ENCODE measurements at regions not wholly inside any gene's neighbourhood (a gene's known extent, or its start where the extent isn't known, plus 50 kb on each side); places are given as distances from the start of the nearest gene placed in this dataset.
"Not testable (repeated sequence)": the region's sequence is repeated elsewhere in the genome, so short reads cannot be mapped to it uniquely, and the experiment has no call there.

GRCh38 chr5:138636398-138636944 lies 61.3 kb upstream of the HSPA9 start:
- no peak overlapping the region for H3K27ac ChIP-seq (replicated peaks in 1 of 4)
- intact Hi-C loops (cut with DNase I), result no loop called here
- no peaks in the 10 kb centered on the region for H3K36me3 ChIP-seq
- 90% methylated on average over 5 of the region's 5 CpGs for WGBS
- TF ChIP-seq CTCF (IDR thresholded peaks at IDR 0.05) (no peak), EP300 (IDR thresholded peaks at IDR 0.05) (no peak), POLR2AphosphoS5 (IDR thresholded peaks at IDR 0.05) (no peak), POLR2A (IDR thresholded peaks at IDR 0.05; ENCODE audit: low read depth) (no peak)
- no peak for DNase-seq (ENCODE audit: extremely low spot score)
- H3K9me3 ChIP-seq, result no peaks in the 10 kb centered on the region
- H3K4me1 ChIP-seq, result peaks cover 6 to 24% (median 13%) of the 10 kb centered on the region in 4 donors
- no peaks in the 10 kb centered on the region for H3K27me3 ChIP-seq
- no peak overlapping the region for H3K4me3 ChIP-seq

- TF ChIP-seq EP300 (IDR thresholded peaks at IDR 0.05), result no peak
- no peak for TF ChIP-seq CTCF (IDR thresholded peaks at IDR 0.05)
- TF ChIP-seq POLR2A (IDR thresholded peaks at IDR 0.05; ENCODE audit: low read depth), result no peak
- no peak for TF ChIP-seq POLR2AphosphoS5 (IDR thresholded peaks at IDR 0.05)
- 85% methylated on average over 5 of the region's 5 CpGs for WGBS
- H3K4me3 ChIP-seq, result no peak overlapping the region
- no peaks in the 10 kb centered on the region for H3K27me3 ChIP-seq
- no peaks in the 10 kb centered on the region for H3K36me3 ChIP-seq
- intact Hi-C loops (cut with DNase I), result no loop called here
- H3K27ac ChIP-seq (replicated peaks in 1 of 4), result peak overlapping the region; percentile 59 to 74 (median 69)
- no peak for DNase-seq (ENCODE audit: extremely low spot score)
- H3K9me3 ChIP-seq, result no peaks in the 10 kb centered on the region
- H3K4me1 ChIP-seq, result peaks cover 6 to 24% (median 13%) of the 10 kb centered on the region in 4 donors
Observed at GRCh38 chr5:138635708-138636107, 60.5 kb upstream of the HSPA9 start.

GRCh38 chr5:138635265-138635664 lies 60.1 kb upstream of the HSPA9 start:
- Histone ChIP-seq H3K27me3 (no peaks in the 10 kb centered on the region), H3K27ac (replicated peaks in 1 of 4) (peak overlapping the region; percentile 59 to 74 (median 69)), H3K4me1 (peaks cover 6 to 24% (median 13%) of the 10 kb centered on the region in 4 donors), H3K4me3 (no peak overlapping the region), H3K9me3 (no peaks in the 10 kb centered on the region), H3K36me3 (no peaks in the 10 kb centered on the region)
- intact Hi-C loops (cut with DNase I), result no loop called here
- WGBS, result 26% methylated on average over 3 of the region's 3 CpGs
- DNase-seq (ENCODE audit: extremely low spot score), result no peak
- TF ChIP-seq EP300 (IDR thresholded peaks at IDR 0.05) (no peak), POLR2A (IDR thresholded peaks at IDR 0.05; ENCODE audit: low read depth) (no peak), POLR2AphosphoS5 (IDR thresholded peaks at IDR 0.05) (peak in 1 of 2 donors; percentile 17), CTCF (IDR thresholded peaks at IDR 0.05) (peak in 2 of 3 experiments; percentile 2 to 5)

- intact Hi-C loops (cut with DNase I); H3K9me3 ChIP-seq; H3K27me3 ChIP-seq; H3K36me3 ChIP-seq; H3K4me3 ChIP-seq; DNase-seq (ENCODE audit: extremely low spot score): not testable (repeated sequence)
- Histone ChIP-seq H3K27ac (replicated peaks in 1 of 4) (peak overlapping the region; percentile 59 to 74 (median 69)), H3K4me1 (peaks cover 6 to 24% (median 13%) of the 10 kb centered on the region in 4 donors)
- WGBS, result 62% methylated on average over 4 of the region's 4 CpGs
Observed at GRCh38 chr5:138634804-138635203, 59.6 kb upstream of the HSPA9 start.

GRCh38 chr5:138632900-138633489 lies 57.8 kb upstream of the HSPA9 start:
- intact Hi-C loops (cut with DNase I), result no loop called here
- no peak for DNase-seq (ENCODE audit: extremely low spot score)
- H3K4me1 ChIP-seq, result peaks cover 6 to 21% (median 13%) of the 10 kb centered on the region in 4 donors
- no peaks in the 10 kb centered on the region for H3K36me3 ChIP-seq
- no peaks in the 10 kb centered on the region for H3K9me3 ChIP-seq
- H3K27ac ChIP-seq (replicated peaks in 1 of 4), result no peak overlapping the region
- 52% methylated on average over 17 of the region's 17 CpGs for WGBS
- TF ChIP-seq EP300 (IDR thresholded peaks at IDR 0.05) (no peak), POLR2A (IDR thresholded peaks at IDR 0.05; ENCODE audit: low read depth) (no peak), CTCF (IDR thresholded peaks at IDR 0.05) (peak; percentile 27 to 40 (median 32)), POLR2AphosphoS5 (IDR thresholded peaks at IDR 0.05) (peak in 1 of 2 donors; percentile 70)
- H3K4me3 ChIP-seq, result no peak overlapping the region
- no peaks in the 10 kb centered on the region for H3K27me3 ChIP-seq
